ENCODE measurements at regions not wholly inside any gene's neighbourhood (a gene's known extent, or its start where the extent isn't known, plus 50 kb on each side); places are given as distances from the start of the nearest gene placed in this dataset.
A peak's percentile ranks its signal among the peaks of the same experiment; 100 is the strongest.

DNA sequence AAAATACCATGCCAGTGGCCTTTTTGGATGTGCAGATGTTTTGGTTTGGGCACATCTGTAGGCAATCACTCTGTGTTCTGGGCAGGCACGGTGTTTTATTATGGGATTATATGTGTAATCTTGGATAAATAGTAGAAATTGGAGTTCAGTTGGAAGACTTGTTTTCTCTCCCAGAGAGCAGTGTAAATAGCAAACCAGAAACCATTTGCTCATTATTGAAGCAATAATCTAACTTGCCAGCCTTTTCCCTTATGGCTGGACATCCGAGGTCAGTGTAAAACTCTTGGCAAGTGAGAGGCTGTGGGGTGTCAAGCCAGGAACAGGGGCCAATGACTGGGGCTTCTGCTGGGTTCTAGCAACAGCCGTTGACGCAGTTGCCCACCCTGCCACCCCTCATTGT lies 69.9 kb downstream of the IRX3 start:
- TF ChIP-seq, protein P1, sequence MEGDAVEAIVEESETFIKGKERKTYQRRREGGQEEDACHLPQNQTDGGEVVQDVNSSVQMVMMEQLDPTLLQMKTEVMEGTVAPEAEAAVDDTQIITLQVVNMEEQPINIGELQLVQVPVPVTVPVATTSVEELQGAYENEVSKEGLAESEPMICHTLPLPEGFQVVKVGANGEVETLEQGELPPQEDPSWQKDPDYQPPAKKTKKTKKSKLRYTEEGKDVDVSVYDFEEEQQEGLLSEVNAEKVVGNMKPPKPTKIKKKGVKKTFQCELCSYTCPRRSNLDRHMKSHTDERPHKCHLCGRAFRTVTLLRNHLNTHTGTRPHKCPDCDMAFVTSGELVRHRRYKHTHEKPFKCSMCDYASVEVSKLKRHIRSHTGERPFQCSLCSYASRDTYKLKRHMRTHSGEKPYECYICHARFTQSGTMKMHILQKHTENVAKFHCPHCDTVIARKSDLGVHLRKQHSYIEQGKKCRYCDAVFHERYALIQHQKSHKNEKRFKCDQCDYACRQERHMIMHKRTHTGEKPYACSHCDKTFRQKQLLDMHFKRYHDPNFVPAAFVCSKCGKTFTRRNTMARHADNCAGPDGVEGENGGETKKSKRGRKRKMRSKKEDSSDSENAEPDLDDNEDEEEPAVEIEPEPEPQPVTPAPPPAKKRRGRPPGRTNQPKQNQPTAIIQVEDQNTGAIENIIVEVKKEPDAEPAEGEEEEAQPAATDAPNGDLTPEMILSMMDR (IDR thresholded peaks at IDR 0.05; ENCODE audit: borderline replicate concordance): no peak
- peak overlapping the region; percentile 63 for H3K27ac ChIP-seq (replicated peaks)

DNA sequence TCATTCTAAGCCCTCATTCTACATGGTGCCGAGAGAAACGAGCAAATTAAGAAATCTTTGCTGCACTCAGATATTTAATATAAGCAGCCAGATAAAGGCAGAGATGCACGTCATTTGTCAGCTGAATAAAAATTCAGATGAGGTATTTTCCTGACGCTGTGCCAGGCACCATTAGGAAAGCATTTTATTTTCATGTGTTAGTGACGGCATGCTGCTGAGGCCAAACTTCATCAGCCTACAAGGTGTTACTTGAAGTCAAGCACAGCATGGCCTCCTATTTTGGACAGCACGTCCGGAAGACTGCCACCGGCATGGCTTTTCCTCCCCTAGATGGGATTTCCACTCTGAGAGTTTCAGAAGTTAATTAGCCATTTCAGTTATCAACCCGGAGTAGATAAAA lies 70.3 kb downstream of the IRX3 start:
- Histone ChIP-seq H3K27me3 (ENCODE audit: low read depth) (no peaks in the 10 kb centered on the region), H3K27ac (replicated peaks) (peak overlapping the region; percentile 63), H3K9me3 (replicated peaks) (no peaks in the 10 kb centered on the region), H3K36me3 (no peaks in the 10 kb centered on the region), H3K4me1 (peaks cover 25% of the 10 kb centered on the region), H3K4me3 (peak overlapping the region; percentile 15)
- TF ChIP-seq, protein P1 (IDR thresholded peaks at IDR 0.05; ENCODE audit: borderline replicate concordance): no peak
- intact Hi-C loops (cut with micrococcal nuclease): no loop called here
- peak; percentile 46 for DNase-seq

More for the DNA sequence above, 69.9 kb downstream of the IRX3 start:
- intact Hi-C loops (cut with micrococcal nuclease): no loop called here
- no peak for DNase-seq
- H3K36me3 ChIP-seq: no peaks in the 10 kb centered on the region
- H3K4me1 ChIP-seq: peaks cover 25% of the 10 kb centered on the region
- no peak overlapping the region for H3K4me3 ChIP-seq
- H3K27me3 ChIP-seq (ENCODE audit: low read depth): no peaks in the 10 kb centered on the region
- no peaks in the 10 kb centered on the region for H3K9me3 ChIP-seq (replicated peaks)

DNA sequence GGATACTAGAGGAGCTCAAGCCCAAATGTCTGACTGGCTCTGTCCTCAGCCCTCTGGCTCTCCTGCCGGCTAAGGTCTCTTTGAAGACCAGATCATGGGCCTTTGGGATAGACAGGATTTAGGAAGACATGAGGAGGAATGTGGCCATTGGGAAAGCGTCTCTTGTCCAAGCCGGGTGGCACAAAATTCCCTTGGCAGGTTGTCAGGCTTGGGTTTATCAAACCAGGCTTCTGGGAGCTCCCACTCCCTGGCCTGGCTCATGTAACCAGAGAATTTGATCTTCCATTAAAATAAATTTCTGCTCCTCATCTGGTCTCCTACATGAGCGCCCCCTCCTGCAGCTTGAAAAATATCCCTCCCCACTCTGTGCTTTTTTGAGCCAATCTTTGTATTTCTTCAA lies 71.1 kb downstream of the IRX3 start:
- intact Hi-C loops (cut with micrococcal nuclease): no loop called here
- H3K27me3 ChIP-seq (ENCODE audit: low read depth): no peaks in the 10 kb centered on the region
- H3K27ac ChIP-seq (replicated peaks): peak overlapping the region; percentile 63
- TF ChIP-seq, protein P1 (IDR thresholded peaks at IDR 0.05; ENCODE audit: borderline replicate concordance): no peak
- H3K9me3 ChIP-seq (replicated peaks): no peaks in the 10 kb centered on the region
- H3K4me3 ChIP-seq: no peak overlapping the region
- no peak for DNase-seq
- H3K4me1 ChIP-seq: peaks cover 25% of the 10 kb centered on the region
- no peaks in the 10 kb centered on the region for H3K36me3 ChIP-seq

DNA sequence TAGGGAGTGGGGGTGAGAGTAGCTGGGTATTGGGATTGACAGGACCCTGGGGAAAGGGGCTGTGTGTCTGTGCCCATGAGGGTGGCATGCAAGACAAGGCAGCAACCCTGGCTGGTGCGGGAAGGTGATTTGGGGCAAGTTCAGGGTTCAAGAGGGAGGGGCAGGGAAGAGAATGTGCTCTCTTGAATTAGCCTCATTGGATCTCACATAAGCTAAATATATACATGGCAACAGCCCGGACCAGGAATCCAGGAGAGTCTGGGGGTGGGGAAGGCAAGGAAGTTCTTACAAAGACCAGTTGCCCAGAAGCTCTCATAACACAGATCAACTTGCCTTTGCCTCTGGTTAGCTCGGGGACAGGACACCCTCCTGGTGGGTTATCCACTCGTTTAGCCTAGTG lies 73.3 kb downstream of the IRX3 start:
- Histone ChIP-seq H3K36me3 (no peaks in the 10 kb centered on the region), H3K4me3 (no peak overlapping the region), H3K4me1 (peaks cover 25% of the 10 kb centered on the region), H3K9me3 (replicated peaks) (no peaks in the 10 kb centered on the region), H3K27ac (replicated peaks) (no peak overlapping the region), H3K27me3 (ENCODE audit: low read depth) (peaks cover 5% of the 10 kb centered on the region)
- DNase-seq: no peak
- intact Hi-C loops (cut with micrococcal nuclease): no loop called here
- TF ChIP-seq, protein P1 (IDR thresholded peaks at IDR 0.05; ENCODE audit: borderline replicate concordance): no peak

DNA sequence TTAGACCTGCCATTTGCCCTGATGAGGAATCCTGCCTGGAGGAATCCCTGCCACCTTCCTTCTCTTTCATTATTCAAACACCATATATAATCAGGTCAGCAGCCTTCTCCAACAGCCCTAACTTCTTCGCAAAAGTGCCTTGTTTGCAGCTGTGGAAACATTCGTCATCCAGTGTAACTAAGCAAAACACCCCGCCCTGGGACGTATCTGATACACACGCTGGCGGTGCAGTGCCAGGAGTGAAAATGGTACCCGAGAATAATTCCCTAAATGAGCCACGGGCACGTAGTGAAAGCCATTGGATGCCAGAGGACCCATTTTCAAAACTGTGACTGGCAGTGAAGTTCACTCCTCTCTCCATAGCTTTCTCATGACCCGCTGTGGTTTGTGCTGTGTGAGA lies 73.7 kb downstream of the IRX3 start:
- Histone ChIP-seq H3K4me1 (peaks cover 25% of the 10 kb centered on the region), H3K27ac (replicated peaks) (no peak overlapping the region), H3K4me3 (no peak overlapping the region), H3K27me3 (ENCODE audit: low read depth) (peaks cover 5% of the 10 kb centered on the region), H3K9me3 (replicated peaks) (no peaks in the 10 kb centered on the region), H3K36me3 (no peaks in the 10 kb centered on the region)
- intact Hi-C loops (cut with micrococcal nuclease): no loop called here
- TF ChIP-seq, protein P1 (IDR thresholded peaks at IDR 0.05; ENCODE audit: borderline replicate concordance): no peak
- DNase-seq: no peak

DNA sequence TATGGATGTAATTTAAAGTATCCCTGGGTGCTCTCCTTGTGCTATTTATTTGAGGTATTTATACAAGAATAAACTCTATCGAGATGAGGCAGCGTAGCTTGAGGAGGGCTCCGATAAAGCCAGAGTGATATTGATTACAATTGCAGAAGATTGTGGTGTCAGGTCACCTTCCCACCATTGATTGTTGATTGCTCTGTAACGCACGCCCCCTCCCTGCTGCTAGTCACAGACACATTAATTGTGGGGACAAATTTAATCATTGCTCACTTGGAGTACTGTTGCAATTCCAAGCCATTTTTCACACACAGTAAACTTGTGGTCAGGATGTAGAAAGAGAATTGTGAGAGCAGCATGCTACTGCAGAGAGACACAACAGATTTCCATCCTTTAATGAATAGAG lies 75.4 kb downstream of the IRX3 start:
- Histone ChIP-seq H3K27ac (replicated peaks) (no peak overlapping the region), H3K4me1 (peaks cover 17% of the 10 kb centered on the region), H3K27me3 (ENCODE audit: low read depth) (peaks cover 5% of the 10 kb centered on the region), H3K9me3 (replicated peaks) (no peaks in the 10 kb centered on the region), H3K36me3 (no peaks in the 10 kb centered on the region), H3K4me3 (no peak overlapping the region)
- TF ChIP-seq, protein P1 (IDR thresholded peaks at IDR 0.05; ENCODE audit: borderline replicate concordance): no peak
- no peak for DNase-seq
- intact Hi-C loops (cut with micrococcal nuclease): no loop called here

Data from left ventricle myocardium inferior (tissue), 1 donor.